NCI-H460 (cell line): ENCODE measurements at regions not wholly inside any gene's neighbourhood (a gene's known extent, or its start where the extent isn't known, plus 50 kb on each side); places are given as distances from the start of the nearest gene placed in this dataset.
A peak's percentile ranks its signal among the peaks of the same experiment; 100 is the strongest.

ENCODE experiments used
- DNase-seq: peaks from one replicate; pipeline ENCODE4 v3.0.0-alpha.2; 2016; ENCODE audit warnings: low read depth; ENCODE audit errors: extremely low read depth

GRCh38 chr6:104126315-104127005 is 733.3 kb downstream of the HACE1 start:
- DNase-seq, result no peak

DNA sequence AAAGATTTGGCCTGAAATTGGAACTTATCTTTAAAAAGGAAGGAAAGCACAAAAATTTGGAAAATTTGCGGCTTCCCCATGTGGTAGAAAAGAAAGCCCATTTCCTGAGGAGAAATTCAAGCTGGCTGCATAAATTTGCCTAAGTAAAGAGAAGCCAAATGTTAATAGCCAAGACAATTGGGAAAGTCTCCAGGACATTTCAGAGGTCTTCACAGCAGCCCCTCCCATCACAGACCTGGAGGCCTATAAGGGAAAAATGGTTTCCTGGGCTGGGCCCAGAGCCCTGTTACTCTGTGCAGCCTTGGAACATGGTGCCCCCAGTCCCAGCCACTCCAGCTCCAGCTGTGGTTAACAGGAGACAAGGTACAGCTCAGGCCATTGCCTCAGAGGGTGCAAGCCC is 736.5 kb downstream of the HACE1 start:
- no peak for DNase-seq

GRCh38 chr6:104118274-104118673 is 741.4 kb downstream of the HACE1 start:
- DNase-seq, result no peak

DNA sequence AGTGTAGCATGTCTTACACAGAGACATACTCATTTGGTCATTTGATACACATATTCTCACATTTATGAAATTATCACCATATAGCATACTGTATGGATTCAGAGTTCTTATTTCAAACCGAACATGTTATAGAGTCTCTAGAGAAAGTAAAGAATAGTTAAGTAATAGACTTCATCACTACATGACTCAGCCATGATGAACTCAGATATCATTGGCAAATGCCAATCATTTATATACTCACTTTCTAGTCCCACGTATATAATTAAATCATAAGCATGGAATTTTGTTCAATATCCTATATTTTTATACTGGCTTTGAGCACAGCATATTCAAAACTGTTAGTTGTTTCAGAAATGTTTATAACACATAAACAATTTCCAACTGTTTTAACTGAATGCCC is 749.9 kb downstream of the HACE1 start:
- DNase-seq, result no peak

DNA sequence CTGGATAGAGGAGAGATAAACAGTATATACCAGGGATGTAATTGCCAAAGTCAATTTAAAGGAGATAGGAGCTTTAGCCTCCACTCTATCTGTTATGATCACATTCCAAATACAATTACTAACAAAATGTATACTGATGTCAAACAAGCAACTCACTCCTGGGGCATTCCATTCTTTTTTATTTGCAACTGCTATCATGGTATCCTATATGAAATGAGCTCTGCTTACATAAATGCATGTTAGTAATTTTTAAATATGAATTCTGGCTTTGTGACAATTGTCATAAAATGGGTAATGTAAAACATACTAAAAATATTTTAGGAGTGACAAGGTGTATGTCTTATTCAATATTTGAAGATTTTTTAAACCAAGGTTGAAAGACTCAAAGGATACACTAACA is 751.1 kb downstream of the HACE1 start:
- DNase-seq, result no peak

DNA sequence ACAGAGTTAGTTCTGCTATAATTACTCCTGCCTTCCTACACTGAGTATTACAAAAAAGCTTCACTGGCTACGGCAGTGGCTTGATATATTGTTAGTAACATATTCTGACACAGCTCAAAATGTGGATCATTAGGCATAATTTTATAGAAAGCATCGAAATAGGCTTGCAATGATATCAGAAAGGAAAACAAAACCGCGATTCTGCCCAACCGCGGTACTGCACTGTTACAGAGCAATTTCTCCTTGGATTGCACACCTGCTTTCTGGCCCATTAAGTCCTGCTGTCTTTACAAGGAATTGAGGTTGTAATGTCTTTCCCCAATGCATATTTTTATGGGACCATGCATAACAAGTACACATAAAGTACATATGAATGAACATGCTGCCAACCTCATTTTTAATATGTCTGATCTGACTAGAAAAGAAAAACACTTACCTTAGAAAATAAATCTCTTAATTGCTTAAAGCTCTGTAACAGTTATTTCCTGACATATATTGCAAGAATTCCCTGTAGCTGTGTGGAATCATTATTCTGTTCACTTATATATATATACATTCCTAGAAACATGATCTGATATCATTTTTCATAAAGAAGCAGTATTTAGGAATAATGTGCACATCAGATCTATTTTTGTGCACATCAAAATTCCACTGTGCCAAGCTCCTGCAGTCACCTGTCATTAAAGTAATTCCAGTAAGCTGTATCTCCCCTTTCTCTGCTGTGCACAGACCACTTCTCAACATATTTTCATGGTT is 763.9 kb downstream of the HACE1 start:
- DNase-seq, result no peak

- no peak for DNase-seq
Measured at GRCh38 chr6:104087765-104088164, 772.0 kb downstream of the HACE1 start.

DNA sequence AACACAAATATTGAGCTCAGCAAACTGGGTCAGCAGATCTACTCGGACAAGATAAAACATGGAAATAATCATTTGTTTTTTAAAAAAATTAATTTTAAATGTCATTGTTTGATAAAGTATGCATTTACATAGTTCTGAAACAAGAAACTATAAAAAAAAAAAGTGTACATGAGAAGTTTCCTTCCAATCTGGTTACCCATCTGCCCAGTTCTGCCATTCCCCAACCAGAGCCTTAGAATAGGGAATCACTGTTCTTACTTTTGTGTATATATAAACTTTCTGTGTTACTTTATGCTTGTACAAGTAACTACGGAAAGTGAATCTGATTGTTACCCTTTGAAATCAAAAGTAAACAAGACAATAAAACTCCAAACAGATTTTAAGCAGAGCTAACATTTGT is 791.4 kb downstream of the HACE1 start:
- DNase-seq, result no peak

DNA sequence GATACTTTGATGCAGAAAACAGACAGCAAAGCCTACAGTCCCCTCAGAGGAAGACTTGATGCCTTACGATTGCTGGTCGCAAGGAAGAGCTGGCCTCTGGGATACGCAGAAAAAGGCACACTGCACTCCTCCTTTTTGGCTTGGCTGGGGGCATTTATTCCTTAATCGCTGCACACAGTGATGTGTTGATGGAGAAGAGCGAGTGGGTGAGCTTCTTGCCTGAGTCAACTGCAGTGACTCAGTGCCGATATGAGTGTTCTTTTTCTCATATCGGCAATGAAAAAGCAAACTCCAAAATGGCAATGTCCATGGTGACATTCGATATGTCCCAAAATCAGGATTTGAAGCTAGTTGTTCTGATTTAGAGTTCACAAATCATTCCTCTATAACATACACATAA is 794.8 kb downstream of the HACE1 start:
- no peak for DNase-seq

GRCh38 chr6:104050455-104050854 is 809.3 kb downstream of the HACE1 start:
- no peak for DNase-seq

DNA sequence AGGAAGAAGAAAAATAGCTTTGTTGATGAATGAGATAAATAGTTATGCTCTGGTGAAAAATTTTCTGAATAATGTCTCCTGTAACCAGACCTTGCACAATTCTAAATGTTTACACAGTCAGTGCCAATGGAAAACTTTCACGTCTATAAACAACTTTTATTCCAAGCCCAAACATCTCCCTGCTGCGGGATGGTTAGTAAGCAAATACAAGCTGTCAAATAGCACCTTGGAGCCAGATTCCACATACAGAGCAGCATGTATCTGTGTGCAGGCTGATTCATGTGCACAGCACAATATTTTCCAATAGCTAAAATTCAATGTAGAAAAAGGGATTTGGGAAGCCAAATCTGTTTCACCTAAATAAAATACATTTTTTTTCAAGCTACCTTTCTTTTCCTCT is 813.3 kb downstream of the HACE1 start:
- DNase-seq, result peak; percentile 77

DNA sequence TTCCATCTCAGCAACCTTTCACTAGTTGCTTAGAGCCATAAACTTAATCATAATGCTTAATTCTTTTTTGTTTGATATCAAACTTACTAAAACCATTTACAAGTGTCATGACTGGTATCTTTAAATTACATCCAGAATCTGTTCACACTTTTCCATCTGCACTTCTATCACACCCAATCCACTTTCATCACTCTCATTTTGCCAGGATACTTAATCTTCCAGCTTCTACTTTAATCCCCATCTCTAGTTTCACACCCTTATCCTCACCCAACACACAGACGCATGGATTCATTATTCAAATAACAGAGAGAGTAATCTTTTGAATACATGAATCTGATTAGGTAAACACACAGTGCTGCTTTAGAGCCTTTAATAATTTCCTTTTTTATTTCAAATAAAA is 828.4 kb downstream of the HACE1 start:
- DNase-seq, result no peak

DNA sequence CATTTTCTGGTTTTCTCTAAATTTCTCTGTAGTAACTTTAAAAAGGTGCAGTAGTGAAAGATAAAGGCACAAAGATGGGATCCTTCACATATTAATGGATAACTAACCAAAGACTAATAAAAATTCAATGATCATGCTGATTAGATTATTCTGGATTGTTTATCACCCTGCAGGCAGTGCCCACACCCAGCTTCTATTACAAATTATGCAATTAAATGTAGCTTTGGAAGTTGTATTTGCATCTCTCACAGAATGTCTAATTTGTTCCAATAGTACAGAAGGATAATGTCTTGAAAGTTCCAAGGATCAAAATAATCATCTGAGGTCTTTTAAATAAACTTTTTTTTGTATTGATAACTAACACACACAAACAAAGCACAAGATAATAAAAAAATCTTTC is 837.6 kb downstream of the HACE1 start:
- no peak for DNase-seq

DNA sequence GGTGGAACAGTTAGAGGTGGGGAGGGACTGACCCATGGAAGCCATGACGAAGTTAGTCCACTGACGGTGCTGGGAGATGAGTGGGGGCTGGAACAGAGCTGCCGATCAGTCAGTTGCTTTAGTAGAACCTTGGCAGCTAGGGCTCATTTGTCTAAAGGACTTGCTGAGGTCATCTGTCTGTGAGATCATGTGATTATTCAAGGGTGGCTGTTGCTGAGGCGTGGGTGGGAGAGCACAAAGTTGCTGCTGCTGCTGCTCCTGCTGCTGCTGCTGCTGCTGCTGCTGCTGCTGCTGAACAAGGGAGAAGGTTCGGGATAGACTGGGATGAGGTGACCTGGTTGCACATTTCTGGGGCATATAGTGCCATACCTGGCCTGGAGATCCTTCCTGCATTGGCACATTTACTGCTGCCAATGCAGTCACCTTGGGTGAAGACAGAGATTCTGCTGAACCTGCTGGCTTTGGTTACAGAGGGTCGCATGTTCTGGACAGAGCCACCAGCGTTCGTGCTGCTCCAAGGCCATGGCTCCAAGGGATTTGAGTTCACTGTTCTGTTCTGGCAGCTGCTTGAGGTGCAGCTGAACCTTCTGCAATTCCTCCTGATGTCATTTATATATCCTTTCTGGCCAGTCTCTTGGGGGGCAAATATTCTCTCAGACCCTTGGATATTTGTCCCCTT is 840.5 kb downstream of the HACE1 start:
- no peak for DNase-seq

- no peak for DNase-seq
Measured at GRCh38 chr6:104017410-104018381, 842.0 kb downstream of the HACE1 start.

GRCh38 chr6:104014163-104014959 is 845.4 kb downstream of the HACE1 start:
- no peak for DNase-seq

DNA sequence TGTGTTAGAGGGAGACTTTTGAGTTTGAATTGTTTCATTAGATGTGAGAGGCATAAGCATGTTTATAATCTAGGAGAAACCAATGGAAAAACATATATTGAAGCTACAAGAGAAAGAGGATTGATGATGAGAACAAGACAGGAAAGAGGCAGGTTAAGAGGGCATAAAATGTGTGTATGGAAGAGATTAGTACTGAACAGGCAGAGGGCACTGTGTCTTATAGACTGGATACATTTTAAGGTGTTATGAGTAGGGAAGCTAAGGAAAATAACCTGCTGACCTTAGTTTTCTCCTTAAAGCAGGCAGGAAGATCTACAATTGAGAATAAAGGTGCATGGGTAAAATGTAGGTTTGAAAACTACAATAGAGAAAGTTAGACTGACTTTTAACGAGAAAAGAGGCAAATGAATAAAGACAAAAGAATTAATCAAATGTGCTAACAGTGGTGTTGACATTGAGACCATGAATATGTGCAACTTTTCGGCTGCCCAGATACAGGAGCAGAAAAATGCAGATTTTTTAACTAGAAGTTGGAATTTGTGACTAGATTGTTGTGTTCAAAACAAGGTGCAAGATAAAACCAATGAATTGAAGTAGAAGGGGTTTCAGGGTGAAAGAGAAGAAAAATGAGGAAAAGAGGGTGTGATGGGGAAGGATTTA is 846.3 kb downstream of the HACE1 start:
- no peak for DNase-seq

- DNase-seq, result no peak
Measured at GRCh38 chr6:104010897-104011296, 848.8 kb downstream of the HACE1 start.

- no peak for DNase-seq
Measured at GRCh38 chr6:104003803-104004516, 855.8 kb downstream of the HACE1 start.
